Activated gamma-delta T cell treated with Interleukin-2 at 50 U/mL for 16 hours (primary cell): ENCODE measurements at regions not wholly inside any gene's neighbourhood (a gene's known extent, or its start where the extent isn't known, plus 50 kb on each side); places are given as distances from the start of the nearest gene placed in this dataset.

Experiments
- DNase-seq: peaks from one replicate; pipeline ENCODE4 v3.0.0-alpha.2; 2020

- DNase-seq: no peak
These were observed 84.9 kb downstream of the ZNF280B start for GRCh38 chr22:22423681-22424080.

GRCh38 chr22:22424210-22424800, 84.2 kb downstream of the ZNF280B start:
- no peak for DNase-seq

- DNase-seq: no peak
These were observed 83.6 kb downstream of the ZNF280B start for GRCh38 chr22:22424956-22425355.

GRCh38 chr22:22425356-22425755, 83.2 kb downstream of the ZNF280B start:
- no peak for DNase-seq

GRCh38 chr22:22425783-22426624, 82.5 kb downstream of the ZNF280B start:
- DNase-seq: no peak

GRCh38 chr22:22427542-22428065, 80.9 kb downstream of the ZNF280B start:
- DNase-seq: no peak

- no peak for DNase-seq
These were observed 80.1 kb downstream of the ZNF280B start for GRCh38 chr22:22428222-22429098.

GRCh38 chr22:22429369-22430108, 79.0 kb downstream of the ZNF280B start:
- no peak for DNase-seq

- no peak for DNase-seq
These were observed 78.3 kb downstream of the ZNF280B start for GRCh38 chr22:22430111-22430820.

- DNase-seq: peak; percentile 52
These were observed 77.0 kb downstream of the ZNF280B start for GRCh38 chr22:22431271-22432220.

- DNase-seq: no peak
These were observed 76.1 kb downstream of the ZNF280B start for GRCh38 chr22:22432479-22432878.

GRCh38 chr22:22432937-22433336, 75.6 kb downstream of the ZNF280B start:
- DNase-seq: no peak

GRCh38 chr22:22433770-22434169, 74.8 kb downstream of the ZNF280B start:
- DNase-seq: no peak
